SKM-1 (cell line): ENCODE measurements at regions not wholly inside any gene's neighbourhood (a gene's known extent, or its start where the extent isn't known, plus 50 kb on each side); places are given as distances from the start of the nearest gene placed in this dataset.
"Not testable (repeated sequence)": the region's sequence is repeated elsewhere in the genome, so short reads cannot be mapped to it uniquely, and the experiment has no call there.

Experiments
- DNase-seq: peaks from one replicate; lab custom pipeline; 2025; ENCODE audit not compliant: unreplicated experiment; lab: John Stamatoyannopoulos, UW

DNA sequence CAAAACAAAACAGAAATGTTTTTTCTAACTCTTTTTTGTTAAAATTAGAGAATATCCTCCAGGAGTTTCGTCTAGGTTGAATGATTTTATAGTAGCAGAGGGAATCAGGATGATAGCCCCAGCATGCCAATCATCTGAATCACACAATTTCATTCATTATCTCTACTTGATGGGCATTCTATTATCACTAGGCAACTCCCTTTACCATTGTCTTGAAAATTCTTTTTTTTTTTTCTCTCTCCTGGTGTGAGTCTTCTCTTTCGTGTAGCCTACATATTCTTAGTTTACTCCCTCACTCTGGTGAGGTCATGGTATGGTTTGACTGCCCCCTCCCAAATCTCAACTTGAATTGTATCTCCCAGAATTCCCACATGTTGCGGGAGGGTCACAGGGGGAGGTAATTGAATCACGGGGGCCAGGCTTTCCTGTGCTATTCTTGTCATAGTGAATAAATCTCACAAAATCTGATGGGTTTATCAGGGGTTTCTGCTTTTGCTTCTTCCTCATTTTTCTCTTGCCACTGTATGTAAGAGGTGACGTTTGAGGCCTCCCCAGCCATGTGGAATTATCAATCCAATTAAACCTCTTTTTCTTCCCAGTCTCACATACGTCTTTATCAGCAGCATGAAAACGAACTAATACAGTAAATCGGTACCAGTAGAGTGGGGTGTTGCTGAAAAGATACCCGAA is 105.0 kb downstream of the OTUD1 start:
- DNase-seq: no peak

DNA sequence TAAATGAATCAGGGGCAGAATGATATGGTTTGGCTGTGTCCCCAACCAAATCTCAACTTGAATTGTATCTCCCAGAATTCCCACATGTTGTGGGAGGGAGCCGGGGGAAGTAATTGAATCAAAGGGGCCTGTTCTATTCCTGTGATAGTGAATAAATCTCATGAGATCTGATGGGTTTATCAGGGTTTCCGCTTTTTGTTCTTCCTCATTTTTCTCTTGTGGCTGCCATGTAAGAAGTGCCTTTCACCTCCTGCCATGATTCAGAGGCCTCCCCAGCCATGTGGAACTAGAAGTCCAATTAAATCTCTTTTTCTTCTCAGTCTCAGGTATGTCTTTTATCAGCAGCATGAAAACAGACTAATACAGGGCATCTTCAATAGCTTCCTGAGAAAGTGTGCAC is 107.0 kb downstream of the OTUD1 start:
- not testable (repeated sequence) for DNase-seq

DNA sequence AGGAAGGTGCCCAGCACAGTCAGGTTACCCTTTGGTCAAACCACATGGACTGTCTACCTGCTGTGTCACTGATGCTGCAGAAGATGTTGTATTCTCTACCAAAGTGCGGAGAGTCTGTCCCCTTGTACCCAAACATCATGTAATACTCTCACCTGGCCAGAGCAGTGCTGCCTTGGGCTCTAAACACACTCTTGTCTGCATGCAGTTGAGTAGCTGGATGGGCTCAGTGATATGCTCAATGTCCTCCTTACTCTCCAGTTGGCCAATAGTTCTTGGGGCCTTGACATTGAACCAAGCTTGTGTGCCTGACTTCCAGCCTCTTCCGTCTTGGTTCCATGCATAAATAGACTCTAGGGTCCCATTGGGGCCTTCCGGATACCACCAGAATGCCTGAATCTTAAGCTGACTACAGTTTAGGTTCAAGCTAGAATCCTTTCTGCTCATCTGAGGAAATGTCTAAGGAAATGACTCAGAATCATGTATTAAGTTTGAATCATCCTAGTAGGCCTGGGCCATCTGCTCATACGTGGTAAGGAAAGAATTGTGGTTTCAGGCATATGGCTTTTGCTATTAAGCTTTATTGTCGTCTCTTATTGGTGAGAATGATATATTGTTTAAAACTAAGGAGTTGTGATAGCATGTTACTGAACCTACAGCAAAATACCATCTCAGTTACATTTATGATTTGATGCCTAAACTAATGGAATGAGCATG is 118.0 kb downstream of the OTUD1 start:
- no peak for DNase-seq

DNA sequence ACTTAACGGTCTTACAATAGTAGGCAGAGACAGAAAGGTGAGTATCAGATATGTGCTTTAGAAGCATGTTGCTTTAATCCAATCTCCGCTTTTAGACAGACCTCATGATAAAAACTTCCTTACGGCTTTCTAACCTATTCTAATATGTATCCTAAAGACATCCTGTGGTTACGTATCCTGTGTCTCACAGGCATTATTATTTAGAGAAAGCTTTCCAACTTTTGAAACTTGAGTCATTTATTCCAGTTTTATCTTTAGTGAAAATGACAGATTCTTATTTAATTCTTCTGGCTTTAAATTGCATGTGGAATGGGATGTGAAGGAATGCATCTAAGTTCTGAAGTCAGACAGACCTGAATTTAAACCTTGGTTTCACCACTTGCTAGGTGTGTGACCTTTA is 118.9 kb downstream of the OTUD1 start:
- no peak for DNase-seq

DNA sequence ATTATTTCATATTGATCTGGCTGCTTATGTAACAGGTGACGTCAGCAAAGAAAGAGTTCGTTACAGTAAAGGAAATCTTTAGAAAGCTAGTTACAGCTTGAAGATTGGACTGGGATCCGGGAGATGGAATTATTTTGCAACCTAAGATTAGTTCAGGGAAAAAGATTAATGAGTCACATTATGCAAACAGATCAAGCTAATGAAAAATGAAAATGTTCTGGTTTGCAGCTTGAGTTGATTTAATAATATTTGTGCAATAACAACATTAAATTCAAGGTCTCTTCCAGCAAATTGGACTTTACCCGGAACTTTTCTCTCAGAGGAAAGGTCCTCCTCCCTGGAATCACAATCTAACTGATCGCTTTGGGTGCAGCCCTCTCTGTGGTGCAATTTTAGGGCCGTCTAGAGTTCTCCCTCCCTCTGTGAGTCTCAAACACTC is 119.5 kb downstream of the OTUD1 start:
- no peak for DNase-seq

DNA sequence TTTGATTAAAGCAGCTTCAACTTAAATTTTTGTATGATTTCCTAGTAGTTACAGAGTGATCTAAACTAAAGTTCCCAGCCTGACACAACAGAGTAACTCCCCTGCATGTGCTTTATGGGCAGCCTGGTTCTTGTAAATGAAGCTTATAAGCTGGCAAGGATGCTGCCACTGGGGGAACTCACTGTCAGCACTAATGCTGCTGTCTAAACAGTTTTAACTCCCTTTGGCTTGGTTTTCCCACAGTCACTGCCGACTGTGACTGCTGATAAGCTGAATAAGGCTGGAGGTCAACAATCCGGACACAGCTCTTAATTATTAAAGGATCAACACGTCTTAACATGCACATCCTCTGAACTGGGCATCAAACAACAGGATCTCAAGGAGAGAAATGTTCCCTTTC is 130.1 kb downstream of the OTUD1 start:
- no peak for DNase-seq

DNA sequence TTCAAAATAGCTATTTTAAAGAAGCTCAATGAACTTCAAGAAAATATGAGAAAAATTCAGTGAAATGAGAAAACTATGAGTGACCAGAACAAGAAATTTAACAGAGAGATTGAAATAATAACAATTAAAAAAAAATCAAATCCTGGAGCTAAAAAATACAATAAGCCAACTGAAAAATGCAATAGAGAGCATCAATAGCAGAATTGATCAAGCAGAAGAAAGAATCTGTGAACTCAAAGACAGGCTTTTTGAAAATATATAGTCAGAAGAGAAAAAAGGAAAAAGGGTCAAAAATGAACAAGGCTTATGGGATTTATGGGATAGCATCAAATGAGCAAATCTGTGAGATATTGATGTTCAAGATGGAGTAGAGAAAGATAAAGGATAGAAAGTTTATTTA is 133.0 kb downstream of the OTUD1 start:
- no peak for DNase-seq

DNA sequence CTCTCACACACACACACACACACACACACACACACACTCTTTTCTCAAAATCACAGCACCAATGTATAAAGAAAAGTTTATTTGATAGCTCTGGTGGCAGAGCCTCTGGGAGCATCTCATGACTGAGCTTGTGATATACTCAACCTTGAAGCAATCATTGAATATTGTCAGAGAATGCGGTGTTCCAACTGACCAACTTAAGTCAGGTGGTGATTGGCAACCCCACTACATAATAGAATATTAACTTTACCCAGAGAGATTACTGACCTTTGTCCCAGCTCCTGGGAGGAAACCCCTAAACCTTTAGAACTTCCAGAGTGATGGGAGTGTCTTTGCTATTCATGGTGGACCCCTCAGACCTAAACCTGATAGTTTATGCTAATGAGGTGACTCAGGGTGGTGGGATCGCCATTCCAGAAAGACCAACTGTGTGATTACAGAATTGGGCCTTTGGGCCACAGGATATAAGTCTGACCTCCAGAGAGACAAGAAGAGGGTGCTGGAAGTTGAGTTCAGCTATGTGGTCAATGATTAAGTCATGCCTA is 143.1 kb downstream of the OTUD1 start:
- DNase-seq: no peak

DNA sequence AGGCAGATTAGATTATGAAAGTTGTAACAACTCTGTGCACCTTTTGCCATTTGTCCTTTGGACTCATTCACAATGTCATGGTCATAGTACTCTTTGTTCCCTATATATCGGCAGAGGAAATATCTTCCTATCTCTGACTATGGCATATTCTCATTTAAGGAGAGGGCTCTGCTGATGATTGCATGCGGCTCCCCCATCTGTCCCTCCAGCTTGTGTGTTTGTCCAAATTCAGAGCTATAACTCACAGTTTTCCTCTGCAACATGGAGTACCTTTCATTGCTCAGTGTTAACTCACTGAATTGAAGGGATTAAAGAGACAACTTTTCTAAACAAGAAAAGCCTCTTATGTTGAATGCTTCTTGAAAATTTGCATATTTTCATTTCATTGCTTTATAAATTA is 145.5 kb downstream of the OTUD1 start:
- DNase-seq: no peak

DNA sequence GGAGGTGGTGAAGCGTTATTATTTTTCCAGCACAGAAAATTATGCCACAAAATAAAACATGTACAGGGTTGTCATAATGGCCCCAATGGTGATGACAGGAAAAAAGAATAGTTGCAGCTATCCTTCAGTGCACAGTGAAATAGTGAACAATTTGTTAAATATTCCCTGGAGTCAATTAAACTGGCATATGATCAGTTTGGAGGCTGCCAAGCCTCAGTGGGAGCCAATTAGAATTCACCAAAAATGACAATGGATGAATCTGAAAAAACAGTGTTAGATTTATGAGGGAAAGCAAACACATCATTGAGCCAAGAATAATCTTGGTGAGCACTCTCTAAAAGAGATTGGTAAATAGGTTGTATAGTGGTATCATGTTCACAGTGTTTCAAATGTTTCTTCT is 146.3 kb downstream of the OTUD1 start:
- no peak for DNase-seq

DNA sequence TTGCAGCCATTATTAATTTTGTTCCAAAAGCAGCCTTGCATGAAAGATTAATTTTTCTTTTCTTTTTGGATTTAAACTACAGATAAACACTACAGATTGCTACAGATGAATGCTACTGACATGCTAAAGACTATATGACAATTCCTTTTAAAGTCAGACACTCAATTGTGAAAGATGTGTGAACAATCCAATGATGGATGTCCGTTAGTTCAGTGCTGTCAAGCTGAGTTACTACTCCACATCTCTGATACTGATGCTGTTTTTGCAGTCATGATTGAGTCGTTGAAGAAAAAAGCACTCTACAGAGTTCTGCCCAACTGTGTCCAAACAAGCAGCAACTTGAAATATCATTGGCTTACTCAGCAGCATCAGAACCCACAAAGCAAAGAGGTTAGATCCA is 146.8 kb downstream of the OTUD1 start:
- DNase-seq: no peak

DNA sequence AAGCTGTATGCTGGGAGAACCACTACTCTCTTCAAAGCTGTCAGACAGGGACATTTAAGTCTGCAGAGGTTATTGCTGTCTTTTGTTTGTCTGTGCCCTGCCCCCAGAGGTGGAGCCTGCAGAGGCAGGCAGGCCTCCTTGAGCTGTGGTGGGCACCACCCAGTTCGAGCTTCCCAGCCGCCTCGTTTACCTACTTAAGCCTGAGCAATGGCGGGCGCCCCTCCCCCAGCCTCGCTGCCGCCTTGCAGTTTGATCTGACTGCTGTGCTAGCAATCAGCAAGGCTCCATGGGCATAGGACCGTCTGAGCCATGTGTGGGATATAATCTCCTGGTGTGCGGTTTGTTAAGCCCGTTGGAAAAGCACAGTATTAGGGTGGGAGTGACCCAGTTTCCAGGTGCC is 156.4 kb downstream of the OTUD1 start:
- DNase-seq: not testable (repeated sequence)

DNA sequence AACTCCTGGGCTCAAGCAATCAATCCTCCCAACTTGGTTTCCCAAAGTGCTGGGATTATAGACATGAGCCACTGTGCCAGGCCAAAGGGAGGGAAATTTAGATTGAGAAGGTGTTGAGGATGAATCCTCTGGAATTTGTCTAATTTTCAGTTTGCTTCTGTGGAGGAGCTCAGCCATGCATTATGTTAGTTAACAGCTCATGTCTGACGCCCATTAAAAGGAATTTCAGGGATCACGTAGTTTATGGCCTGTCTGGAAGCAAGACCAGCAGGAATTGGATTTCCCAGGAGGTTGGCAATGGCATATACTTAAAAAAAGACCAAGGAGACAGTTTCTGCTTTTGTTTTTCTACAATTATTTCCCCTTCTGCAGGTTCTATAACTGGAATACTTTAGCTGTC is 165.7 kb downstream of the OTUD1 start:
- no peak for DNase-seq

DNA sequence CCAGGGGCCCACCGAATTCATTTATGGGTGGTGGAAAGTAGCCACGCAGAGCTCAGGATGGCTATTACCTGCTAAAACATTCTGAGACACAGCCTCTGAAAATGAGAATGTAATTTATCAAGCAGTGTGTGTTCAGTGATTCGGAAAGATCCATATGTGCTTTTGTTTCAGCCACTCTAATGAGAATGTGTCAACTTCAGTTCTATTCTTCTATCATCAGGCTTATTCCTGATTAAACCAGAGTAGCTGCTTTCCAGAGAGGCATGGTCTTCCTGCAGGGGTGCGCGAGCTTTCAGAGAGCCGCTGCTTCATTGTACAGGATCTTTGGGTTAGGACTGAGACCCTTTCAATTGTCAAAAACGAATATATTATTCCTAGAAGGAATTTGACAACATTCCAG is 167.6 kb downstream of the OTUD1 start:
- DNase-seq: no peak

DNA sequence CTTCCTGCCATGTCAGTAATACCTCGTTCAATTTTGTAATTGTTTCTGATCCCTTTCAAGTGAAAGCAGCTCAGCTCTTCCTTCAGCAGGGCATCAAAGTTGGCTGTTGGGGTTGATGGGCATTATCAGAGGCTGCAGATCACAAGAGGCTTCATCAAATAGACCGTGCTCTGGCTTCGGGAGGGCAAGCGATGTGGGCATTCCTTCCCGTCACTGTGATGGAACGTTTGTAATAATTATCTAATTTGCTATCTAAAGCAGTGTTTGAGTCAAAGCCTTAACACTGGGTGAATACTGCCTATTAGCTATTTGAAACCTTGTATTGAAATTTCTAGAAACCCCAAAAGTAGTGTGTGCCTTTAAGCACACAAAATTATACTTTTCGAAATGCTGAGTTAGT is 170.1 kb downstream of the OTUD1 start:
- DNase-seq: no peak

DNA sequence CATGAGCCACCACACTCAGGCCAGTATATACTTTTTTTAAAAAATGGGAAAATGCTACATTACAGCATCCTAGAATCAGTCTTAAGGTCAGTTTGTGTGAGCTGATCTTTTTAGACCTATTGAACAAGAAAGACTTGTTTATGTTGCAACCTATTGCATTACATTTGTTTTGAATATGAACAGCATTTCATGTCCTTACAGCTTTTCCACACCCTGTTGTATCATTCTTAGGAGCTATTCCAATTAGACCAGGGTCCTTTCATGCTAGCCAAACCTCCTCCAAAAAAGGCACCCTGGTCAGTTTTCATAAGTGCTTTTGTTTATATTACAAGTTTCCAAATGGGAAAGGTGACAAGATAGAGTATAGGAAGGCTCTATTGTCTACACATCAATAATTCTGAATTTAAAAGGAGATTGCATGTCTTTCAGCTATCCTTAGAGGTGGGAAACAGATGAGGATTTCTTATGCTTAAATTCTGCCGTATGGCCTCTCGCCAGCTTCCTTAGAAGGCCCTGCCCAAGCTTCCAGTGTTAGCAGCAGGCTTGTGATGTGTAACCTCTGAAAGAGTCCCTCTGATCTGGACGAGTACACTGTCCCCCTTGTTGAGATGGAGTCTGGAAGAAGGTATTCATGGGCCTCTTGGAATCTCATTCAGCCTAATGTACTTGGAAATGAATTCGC is 171.9 kb downstream of the OTUD1 start:
- DNase-seq: no peak

DNA sequence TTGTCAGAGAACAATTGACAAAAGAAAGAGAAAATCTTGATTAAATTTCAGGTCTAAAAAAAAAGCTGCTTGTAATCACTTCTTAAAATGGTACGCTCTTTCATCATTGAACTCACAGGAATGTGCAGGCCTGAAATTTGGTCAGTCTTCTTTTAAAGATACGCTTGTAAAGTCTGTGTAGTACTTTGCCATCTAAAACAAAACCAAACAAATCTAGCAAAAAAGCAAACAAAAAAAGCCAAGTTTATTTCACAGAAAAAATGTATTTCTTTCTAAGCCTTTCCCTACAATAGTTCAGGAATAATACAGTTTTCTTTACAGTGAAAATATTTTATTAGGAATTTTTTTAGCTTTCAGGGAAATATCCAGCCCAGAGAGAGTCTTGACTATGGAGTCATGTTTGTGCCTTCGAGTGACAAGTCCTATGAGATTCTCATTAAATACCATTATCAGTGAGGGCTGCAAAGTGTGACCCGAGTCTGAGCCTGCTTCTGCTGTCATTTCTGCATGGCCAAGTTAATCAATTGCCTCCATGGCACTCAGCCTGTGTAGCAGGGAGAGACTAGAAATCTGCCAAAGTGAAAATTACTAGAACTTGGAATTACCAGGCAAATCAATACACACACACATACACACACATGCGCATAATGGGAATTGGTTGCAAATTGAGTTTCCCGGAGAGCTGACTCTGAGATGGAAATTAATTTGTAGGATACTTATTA is 172.6 kb downstream of the OTUD1 start:
- DNase-seq: no peak

DNA sequence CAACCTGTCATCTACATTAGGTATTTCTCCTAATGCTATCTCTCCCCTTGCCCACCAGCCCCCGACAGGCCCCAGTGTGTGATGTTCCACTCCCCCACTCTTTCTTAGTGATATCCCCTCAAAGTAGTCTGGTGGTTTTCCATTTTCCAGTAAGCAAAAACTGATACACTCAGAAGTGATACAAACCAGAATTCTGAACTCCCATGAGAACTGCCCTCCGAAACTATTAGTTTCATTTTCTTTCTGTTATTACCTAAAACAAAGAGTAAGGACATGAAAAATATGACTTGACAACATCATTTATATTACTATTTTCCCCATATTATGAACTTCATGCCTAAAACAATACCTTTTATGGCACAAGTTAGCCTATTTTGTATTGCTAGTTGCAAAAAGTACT is 175.0 kb downstream of the OTUD1 start:
- no peak for DNase-seq

DNA sequence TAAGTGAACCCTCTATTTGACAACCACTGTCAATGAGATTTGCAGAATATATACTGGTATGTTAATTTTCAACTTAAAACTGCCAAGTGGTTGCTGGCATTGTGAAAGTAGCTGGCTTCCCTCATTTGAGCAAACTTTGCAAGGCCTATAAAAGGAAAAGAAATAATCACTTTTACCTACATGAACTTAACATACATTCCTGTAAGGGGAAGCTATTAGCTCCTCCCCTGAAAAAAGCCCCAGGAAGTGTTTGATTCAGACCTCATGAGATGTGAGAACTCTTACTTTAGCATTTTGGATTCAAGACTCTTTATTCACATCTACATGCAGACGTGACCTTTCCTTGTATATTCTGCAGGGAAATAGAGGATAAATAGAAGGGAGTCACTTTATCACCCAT is 175.6 kb downstream of the OTUD1 start:
- DNase-seq: no peak

DNA sequence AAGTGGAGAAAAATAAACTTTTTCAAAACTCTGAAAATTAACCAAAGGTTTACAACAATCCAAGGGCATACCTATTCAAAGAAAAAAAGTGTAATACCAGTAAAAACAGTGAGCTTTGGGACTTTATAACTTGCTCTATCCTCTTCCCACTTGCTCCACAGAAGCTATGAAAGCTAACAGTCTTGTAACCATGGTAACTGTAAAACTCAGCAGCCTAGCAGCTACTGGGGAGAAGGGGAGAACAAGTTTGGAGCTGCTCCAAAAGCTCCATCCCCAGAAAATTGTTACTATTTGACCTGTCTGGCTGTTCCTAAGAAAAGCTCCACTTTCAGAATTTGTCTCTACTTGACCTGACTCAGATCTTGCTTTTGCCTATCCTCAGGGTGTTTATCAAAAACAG is 191.5 kb downstream of the OTUD1 start:
- no peak for DNase-seq

DNA sequence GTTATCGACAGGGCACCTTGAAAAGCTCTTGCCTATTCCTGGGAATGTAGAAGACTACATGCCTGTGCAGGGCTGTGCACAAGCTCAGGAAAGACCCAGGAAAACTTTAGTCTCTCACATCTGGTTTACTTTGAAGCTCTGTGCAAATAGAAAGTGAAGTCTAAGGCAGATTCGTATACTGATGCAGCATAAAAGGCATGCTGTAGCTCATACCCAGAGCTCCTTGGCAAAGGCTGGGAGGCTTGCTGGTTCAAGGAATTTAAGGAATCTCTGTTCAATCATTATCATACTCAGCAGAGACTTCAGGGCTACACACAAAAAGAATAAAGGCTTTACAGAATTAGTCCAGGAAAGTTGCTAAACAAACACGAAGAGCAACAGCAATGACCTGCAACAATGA is 192.0 kb downstream of the OTUD1 start:
- no peak for DNase-seq
